AG09319 (cell line): ENCODE measurements at regions not wholly inside any gene's neighbourhood (a gene's known extent, or its start where the extent isn't known, plus 50 kb on each side); places are given as distances from the start of the nearest gene placed in this dataset.

Experiments used
- DNase-seq: peaks from one replicate; pipeline ENCODE4 v3.0.0-alpha.2; 2010; ENCODE audit warnings: low read depth; ENCODE audit errors: extremely low read depth
- TF ChIP-seq, protein P1 (sequence below): IDR thresholded peaks from 2 replicates; pipeline ENCODE4 v1.5.1; 2011; ENCODE audit warnings: low read depth, mild to moderate bottlenecking, inconsistent platforms, low read length, moderate library complexity

DNA sequence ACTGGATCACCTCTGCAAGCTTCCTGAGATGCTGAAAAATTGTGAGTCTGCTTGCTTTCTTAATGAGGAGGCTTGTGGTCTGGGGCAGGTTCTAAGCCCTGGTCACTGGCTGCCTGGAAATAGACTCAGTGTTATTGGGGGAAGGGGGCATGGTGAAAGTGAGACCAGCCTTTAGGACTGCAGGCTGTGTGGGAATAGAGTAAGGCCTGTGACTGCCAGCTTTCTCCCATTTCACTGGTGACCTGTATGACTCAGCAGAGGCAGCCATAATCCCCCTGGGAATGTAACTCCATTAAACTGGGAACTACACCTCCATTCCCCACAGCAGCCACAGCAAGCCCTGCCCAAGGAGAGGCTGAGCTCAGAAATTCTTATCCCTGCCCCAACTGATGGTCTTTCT is 55.9 kb upstream of the IL15 start:
- TF ChIP-seq, protein P1, sequence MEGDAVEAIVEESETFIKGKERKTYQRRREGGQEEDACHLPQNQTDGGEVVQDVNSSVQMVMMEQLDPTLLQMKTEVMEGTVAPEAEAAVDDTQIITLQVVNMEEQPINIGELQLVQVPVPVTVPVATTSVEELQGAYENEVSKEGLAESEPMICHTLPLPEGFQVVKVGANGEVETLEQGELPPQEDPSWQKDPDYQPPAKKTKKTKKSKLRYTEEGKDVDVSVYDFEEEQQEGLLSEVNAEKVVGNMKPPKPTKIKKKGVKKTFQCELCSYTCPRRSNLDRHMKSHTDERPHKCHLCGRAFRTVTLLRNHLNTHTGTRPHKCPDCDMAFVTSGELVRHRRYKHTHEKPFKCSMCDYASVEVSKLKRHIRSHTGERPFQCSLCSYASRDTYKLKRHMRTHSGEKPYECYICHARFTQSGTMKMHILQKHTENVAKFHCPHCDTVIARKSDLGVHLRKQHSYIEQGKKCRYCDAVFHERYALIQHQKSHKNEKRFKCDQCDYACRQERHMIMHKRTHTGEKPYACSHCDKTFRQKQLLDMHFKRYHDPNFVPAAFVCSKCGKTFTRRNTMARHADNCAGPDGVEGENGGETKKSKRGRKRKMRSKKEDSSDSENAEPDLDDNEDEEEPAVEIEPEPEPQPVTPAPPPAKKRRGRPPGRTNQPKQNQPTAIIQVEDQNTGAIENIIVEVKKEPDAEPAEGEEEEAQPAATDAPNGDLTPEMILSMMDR, result no peak
- DNase-seq, result no peak
